HG03520 (cell line): ENCODE measurements at regions not wholly inside any gene's neighbourhood (a gene's known extent, or its start where the extent isn't known, plus 50 kb on each side); places are given as distances from the start of the nearest gene placed in this dataset.
"Not testable (repeated sequence)": the region's sequence is repeated elsewhere in the genome, so short reads cannot be mapped to it uniquely, and the experiment has no call there.

Experiments used
- ATAC-seq: cut with Tn5 transposase; IDR thresholded peaks from one replicate; pipeline ENCODE4 v1.9.1; 2021; ENCODE audit warnings: mild to moderate bottlenecking, moderate library complexity; ENCODE audit not compliant: unreplicated experiment

- ATAC-seq = no peak
Observed at GRCh38 chr7:87007038-87007437, 52.4 kb downstream of the ELAPOR2 start.

GRCh38 chr7:87004956-87005355 lies 54.5 kb downstream of the ELAPOR2 start:
- ATAC-seq = no peak

GRCh38 chr7:87003872-87004798 lies 55.3 kb downstream of the ELAPOR2 start:
- ATAC-seq = no peak

GRCh38 chr7:87001214-87001613 lies 58.2 kb downstream of the ELAPOR2 start:
- no peak for ATAC-seq

- no peak for ATAC-seq
Observed at GRCh38 chr7:87000344-87000743, 59.1 kb downstream of the ELAPOR2 start.

GRCh38 chr7:86999750-87000149 lies 59.7 kb downstream of the ELAPOR2 start:
- ATAC-seq = no peak

GRCh38 chr7:86995814-86996213 lies 63.6 kb downstream of the ELAPOR2 start:
- no peak for ATAC-seq

- no peak for ATAC-seq
Observed at GRCh38 chr7:86995052-86995725, 64.3 kb downstream of the ELAPOR2 start.

- no peak for ATAC-seq
Observed at GRCh38 chr7:86991771-86992191, 67.7 kb downstream of the ELAPOR2 start.

- ATAC-seq = no peak
Observed at GRCh38 chr7:86991093-86991769, 68.2 kb downstream of the ELAPOR2 start.

GRCh38 chr7:86989407-86989806 lies 70.0 kb downstream of the ELAPOR2 start:
- ATAC-seq = no peak

- not testable (repeated sequence) for ATAC-seq
Observed at GRCh38 chr7:86987834-86988233, 71.6 kb downstream of the ELAPOR2 start.

- ATAC-seq = not testable (repeated sequence)
Observed at GRCh38 chr7:86987358-86987757, 72.1 kb downstream of the ELAPOR2 start.

- ATAC-seq = not testable (repeated sequence)
Observed at GRCh38 chr7:86985342-86985741, 74.1 kb downstream of the ELAPOR2 start.

- ATAC-seq = not testable (repeated sequence)
Observed at GRCh38 chr7:86983654-86984053, 75.8 kb downstream of the ELAPOR2 start.

- not testable (repeated sequence) for ATAC-seq
Observed at GRCh38 chr7:86981937-86982336, 77.5 kb downstream of the ELAPOR2 start.

GRCh38 chr7:86981127-86981526 lies 78.3 kb downstream of the ELAPOR2 start:
- ATAC-seq = no peak

GRCh38 chr7:86980223-86980622 lies 79.2 kb downstream of the ELAPOR2 start:
- ATAC-seq = no peak

- peak; percentile 91 for ATAC-seq
Observed at GRCh38 chr7:86978808-86979506, 80.5 kb downstream of the ELAPOR2 start.

GRCh38 chr7:86976958-86977357 lies 82.5 kb downstream of the ELAPOR2 start:
- no peak for ATAC-seq

GRCh38 chr7:86975914-86976313 lies 83.5 kb downstream of the ELAPOR2 start:
- ATAC-seq = no peak
